SK-N-MC (cell line): ENCODE measurements at regions not wholly inside any gene's neighbourhood (a gene's known extent, or its start where the extent isn't known, plus 50 kb on each side); places are given as distances from the start of the nearest gene placed in this dataset.

Source experiments
- EZH2 ChIP-seq: fragments of 200-600 bp; sonication (generic); IDR thresholded peaks from one replicate; pipeline ENCODE4 v1.6.1; 2017; ENCODE audit warnings: antibody characterized with exemption
- FOXP2 ChIP-seq: optimal IDR thresholded peaks from 2 replicates; pipeline ENCODE3; 2011; ENCODE audit warnings: mild to moderate bottlenecking, moderate library complexity; ENCODE audit not compliant: insufficient read depth; ENCODE audit errors: extremely low read length, control extremely low read depth
- POLR2AphosphoS5 ChIP-seq: IDR thresholded peaks from 2 replicates; pipeline ENCODE4 v1.6.1; 2012; ENCODE audit warnings: mild to moderate bottlenecking, low read depth, low read length, borderline replicate concordance

GRCh38 chr1:47537966-47538365 lies 100.1 kb downstream of the FOXD2 start:
- no peak for TF ChIP-seq POLR2AphosphoS5
- TF ChIP-seq EZH2: no peak
- no peak for TF ChIP-seq FOXP2
